Globus pallidus (tissue), 1 donor: ENCODE measurements at regions not wholly inside any gene's neighbourhood (a gene's known extent, or its start where the extent isn't known, plus 50 kb on each side); places are given as distances from the start of the nearest gene placed in this dataset.
A peak's percentile ranks its signal among the peaks of the same experiment; 100 is the strongest.
"Not testable (repeated sequence)": the region's sequence is repeated elsewhere in the genome, so short reads cannot be mapped to it uniquely, and the experiment has no call there.

Source experiments
- DNase-seq: peaks from one replicate; pipeline ENCODE4 v3.0.0-alpha.2; 2015; ENCODE audit warnings: low spot score

DNA sequence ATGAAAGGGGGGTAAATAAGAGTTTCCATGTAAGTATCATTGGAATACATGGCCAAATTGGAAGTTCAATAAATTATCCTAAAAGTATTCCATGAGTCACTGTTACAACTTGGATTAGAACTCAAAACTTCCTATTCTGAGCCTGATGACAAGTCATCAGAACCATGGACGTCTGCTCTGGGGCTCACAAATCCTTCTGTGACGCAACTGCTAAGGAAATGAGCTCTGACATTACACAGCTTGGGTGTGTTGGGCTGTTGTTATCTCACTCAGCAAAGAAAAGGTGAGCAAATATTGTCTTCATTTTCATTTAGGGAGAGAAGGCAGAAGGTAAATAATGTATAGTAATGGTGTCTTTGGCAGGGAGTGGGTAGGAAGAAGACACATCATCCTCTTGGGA is 214.8 kb upstream of the ADO start:
- DNase-seq = no peak

DNA sequence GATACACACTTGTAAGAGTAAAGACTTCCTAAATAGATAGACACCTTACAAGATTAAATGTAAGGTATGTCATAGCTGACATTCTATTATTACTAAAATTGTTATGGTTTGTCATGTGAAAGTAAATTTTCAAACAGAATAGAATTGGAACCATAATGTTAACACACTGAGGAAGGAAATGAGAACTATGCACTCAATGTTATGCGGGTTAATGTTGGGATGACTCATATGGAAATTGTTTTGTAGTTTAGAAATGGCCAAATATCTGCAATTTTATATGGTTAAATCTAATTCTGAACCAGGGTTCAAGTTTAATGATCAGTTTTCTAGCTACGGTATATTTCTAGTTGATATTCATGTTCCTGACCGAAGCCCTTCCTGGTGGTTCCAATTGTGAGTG is 214.2 kb upstream of the ADO start:
- no peak for DNase-seq

GRCh38 chr10:62594093-62594520 is 210.4 kb upstream of the ADO start:
- peak; percentile 61 for DNase-seq

DNA sequence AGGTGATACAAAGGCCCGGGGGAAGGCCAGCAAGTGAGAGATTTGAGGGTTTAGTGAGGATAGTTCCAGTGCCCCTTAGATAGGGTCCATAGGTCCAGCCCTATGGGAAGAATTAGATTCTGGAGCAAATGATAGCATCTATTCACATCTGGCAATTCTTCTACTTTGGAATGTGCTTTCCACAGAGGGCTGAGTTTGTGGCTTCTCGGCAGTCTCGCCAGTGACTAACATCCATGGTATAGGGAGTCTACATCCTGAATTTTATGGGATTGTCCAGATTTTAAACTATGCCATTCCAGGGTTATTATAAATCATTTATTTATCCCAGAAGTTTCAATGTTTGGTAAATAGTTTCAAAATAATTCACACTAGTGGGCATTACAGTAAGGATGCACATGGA is 207.3 kb upstream of the ADO start:
- DNase-seq = no peak

DNA sequence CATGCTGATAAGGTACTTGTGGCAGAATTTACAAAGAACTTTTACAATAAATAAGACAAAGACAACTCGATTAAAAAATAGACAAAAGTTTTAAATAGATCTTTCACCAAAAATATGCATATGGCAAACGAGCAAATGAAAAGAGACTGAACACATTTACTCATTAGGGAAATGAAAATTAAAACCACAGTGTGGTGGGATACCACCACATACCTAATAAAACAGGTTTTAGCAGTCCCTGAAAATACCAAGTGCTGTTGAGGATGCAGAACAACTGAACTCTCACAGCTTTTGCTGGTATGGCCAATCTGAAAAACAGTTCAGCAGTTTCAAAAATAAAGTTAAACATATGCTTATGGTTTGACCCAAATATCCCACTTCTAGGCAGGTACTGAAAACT is 205.4 kb upstream of the ADO start:
- no peak for DNase-seq

- not testable (repeated sequence) for DNase-seq
Observed at GRCh38 chr10:62606551-62606950, 198.0 kb upstream of the ADO start.

GRCh38 chr10:62608189-62608875 is 196.2 kb upstream of the ADO start:
- DNase-seq = not testable (repeated sequence)

DNA sequence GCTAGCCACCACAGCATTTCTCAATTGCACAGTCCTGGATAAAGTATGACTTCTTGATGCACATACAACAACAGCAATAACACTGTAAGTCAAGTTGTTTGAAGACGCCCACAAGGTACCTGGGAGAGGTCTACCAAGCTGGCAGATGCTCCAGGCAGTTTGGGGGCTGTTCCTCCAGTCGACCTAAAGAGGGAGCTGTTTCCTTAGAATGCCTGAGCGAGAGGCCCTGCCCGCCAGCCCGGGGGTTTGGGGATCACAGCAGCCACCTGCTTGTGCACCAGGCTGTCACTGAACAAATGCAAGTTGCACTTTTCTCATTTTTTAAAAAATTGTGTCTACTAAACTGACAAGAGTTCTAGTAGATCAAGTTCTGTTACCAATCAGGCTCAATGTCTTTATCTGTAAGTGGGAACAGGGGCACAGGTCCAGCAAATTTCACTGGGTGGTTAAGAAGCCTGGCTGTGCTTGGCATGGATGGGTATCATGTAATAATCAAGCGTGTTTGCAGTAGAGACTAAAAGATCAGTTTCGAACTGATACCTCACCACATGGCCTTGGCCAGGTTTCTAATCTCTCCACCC is 193.8 kb upstream of the ADO start:
- peak; percentile 47 for DNase-seq

GRCh38 chr10:62613424-62613823 is 191.1 kb upstream of the ADO start:
- no peak for DNase-seq

- no peak for DNase-seq
Observed at GRCh38 chr10:62613859-62614258, 190.7 kb upstream of the ADO start.

DNA sequence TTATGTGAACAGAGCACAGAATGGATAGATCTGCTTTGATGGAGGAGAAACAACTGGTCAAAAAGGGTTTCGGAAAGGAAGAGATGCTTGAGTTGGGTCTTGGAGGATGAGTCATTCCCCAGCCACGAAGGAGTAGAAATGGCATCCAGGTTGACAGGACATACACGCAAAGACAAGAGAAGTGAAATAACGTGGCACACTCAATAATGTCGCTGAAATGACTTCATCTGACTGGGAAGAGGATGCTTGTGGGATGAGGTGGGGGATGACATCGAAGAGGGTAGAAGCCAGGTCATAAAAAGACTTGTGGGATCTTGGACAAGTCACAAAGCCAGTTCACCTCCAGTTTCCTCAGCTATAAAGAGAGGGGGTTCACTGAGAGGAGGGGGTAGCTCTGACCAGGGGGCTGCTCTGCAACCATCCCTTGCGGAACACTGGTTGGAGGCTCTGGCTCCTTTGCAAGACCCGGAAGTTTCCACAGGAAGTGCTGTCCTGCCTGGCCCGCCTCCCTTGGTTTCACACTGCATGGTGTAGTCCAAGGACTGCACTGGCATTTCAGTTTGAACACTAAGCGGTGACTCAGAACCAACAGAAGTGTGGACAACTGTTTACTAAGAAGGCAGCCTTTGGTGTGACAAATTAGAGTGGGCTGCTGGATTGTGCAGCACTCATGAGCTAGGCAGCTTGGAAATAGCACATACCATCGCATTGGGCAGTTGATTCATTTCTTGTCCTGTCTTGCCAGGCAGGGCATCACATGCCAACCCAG is 189.9 kb upstream of the ADO start:
- no peak for DNase-seq

- no peak for DNase-seq
Observed at GRCh38 chr10:62616885-62617590, 187.5 kb upstream of the ADO start.

DNA sequence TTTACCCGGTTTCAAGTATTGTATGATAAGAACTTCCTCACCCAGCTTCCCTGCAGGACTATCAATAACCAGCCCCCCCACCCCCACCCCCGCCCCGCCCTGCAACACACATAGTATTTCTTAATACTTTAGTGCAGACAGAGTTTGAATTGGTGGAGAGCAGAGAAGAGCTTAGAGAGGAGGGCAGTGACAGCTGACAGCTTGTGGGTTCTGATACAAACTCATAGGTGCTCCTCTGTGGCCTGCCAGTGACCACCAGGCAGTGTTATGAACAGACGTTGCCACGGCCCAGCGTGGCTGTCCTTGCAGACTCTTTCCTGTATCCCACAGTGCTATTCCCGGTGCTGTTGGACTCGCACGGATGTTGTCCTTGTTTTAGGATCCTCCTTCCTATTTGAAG is 186.9 kb upstream of the ADO start:
- DNase-seq = no peak

- DNase-seq = peak; percentile 24
Observed at GRCh38 chr10:62618054-62618453, 186.5 kb upstream of the ADO start.

DNA sequence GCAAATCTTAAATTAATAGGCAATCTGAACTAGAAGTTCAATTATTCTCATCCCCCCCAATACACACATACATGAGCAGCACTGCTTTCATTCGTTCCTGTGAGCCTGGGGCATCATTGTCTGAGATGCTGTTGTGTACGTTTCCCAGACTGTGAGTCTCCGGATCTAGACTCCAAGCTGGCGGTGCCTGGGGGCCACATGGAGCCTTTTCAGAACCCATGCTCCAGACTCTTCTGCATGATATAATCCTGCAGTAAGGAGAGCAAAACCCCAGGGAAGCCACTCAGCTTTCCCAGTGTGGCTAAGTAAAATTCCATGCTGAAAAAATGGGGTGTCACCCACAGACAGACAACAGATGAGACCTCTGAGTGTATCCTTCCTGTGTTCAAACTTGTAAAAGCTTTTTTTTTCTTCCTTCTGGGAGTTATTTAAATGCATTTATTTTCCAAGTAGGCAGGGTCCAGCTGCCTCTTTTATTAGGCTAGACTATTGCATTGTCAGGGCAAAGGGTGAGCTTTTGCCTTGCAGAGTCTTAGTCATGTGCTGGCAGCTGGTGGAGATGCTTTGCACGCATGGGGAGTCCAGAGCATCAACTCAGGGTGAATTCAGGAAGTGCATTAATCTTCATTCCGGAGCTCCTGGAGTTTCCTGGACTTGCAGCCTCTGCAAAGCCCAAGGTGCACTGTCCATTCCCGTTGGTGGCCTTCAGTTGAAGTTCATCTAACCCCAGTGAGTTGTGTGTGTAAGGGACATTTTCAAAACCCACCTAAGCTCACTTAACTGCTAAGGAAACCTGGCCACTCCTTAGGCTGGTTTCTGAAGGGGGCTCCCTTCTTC is 185.7 kb upstream of the ADO start:
- no peak for DNase-seq

- DNase-seq = no peak
Observed at GRCh38 chr10:62619413-62619738, 185.1 kb upstream of the ADO start.

DNA sequence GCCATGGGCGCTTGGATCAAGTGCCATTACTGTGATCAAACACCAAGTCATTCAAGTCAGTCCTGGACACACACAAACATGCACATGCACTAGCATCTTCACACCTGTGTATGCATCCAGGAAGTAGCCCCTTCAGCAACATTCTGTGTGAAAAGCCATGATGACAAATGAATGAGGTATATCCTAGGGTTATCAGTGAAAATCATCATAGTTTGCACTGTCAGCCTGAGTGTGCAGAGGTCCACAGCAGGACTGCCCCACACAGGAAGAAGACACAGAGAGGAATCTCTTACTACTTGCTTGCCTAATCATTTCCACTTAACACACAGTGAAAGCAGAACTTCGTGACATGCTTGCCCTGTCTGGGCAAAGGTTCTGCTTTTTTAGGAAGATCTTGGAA is 184.0 kb upstream of the ADO start:
- DNase-seq = peak; percentile 55

DNA sequence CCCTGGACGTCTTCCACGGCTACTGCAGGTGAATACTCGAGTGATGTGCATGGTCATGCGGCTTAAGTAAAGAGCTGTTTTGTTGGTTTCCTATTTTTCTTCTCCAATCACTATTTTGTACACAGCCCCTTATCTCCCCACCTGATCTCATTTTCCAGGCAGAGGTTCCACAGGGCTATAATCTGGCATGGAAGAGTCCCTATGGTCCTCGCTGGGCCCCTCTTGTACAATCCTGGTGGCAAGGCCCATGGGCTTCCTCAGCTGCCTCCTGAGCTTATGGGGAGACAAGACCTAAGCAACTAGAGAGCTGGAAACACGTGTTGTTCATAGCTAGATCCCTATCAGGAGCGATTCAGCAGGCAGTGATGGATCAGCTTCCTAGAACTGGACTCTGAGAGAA is 181.3 kb upstream of the ADO start:
- DNase-seq = no peak

- no peak for DNase-seq
Observed at GRCh38 chr10:62625484-62625883, 179.0 kb upstream of the ADO start.

DNA sequence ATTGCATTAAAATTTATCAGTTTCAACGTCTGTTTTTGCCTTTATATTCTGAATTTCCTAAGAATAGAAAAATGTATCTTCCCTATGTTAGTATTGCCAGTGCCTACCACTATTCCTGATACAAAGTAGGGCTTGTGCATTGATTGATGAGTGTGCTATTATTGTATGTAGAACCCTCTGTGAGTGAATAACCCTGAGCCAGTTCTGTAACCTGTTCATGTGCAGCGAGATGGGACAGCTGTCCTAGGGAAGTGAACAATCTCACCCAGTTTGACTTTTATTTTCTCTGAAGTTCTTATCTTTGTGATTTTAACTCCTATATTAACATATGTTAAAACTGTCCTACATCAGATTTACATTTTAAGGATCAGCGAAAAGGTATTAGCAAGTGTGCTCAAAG is 178.4 kb upstream of the ADO start:
- no peak for DNase-seq

DNA sequence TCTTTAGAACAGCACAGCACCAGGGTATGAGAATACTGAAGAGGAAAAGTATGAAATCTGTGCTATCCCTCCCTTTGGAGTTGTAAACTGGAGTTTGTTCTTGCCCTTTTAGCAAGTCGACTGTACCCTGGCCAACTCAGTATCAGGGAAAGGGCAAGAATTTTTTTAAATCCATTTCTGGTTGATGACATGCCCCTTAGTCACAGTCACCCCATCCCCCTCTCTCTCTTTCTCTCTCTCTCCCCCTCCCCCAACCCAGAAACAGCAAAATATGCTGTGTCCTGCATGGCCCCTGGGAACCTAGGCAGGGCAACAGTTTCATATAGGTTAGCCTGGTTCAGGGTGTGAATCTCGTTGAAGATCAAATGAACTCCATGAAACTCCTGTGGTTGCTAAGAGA is 177.7 kb upstream of the ADO start:
- no peak for DNase-seq

- no peak for DNase-seq
Observed at GRCh38 chr10:62627983-62628382, 176.5 kb upstream of the ADO start.
